HUES6 (cell line): ENCODE measurements at regions not wholly inside any gene's neighbourhood (a gene's known extent, or its start where the extent isn't known, plus 50 kb on each side); places are given as distances from the start of the nearest gene placed in this dataset.

Experiments used
- H3K27ac ChIP-seq: 2 replicates; pipeline ENCODE4 v1.7.0; 2013; ENCODE audit warnings: low read depth, mild to moderate bottlenecking, low read length, inconsistent platforms
- H3K27me3 ChIP-seq: 2 replicates; pipeline ENCODE4 v1.6.1; 2013; ENCODE audit warnings: low read length; ENCODE audit not compliant: control insufficient read depth, insufficient read depth
- H3K36me3 ChIP-seq: 2 replicates; pipeline ENCODE4 v1.6.1; 2013; ENCODE audit warnings: low read length; ENCODE audit not compliant: control insufficient read depth, insufficient read depth
- H3K4me1 ChIP-seq: 2 replicates; pipeline ENCODE4 v1.6.1; 2013; ENCODE audit warnings: low read length; ENCODE audit not compliant: control insufficient read depth, insufficient read depth
- H3K4me3 ChIP-seq: 2 replicates; pipeline ENCODE4 v1.5.1; 2013; ENCODE audit warnings: low read depth, low read length
- H3K9ac ChIP-seq: one replicate; pipeline ENCODE4 v1.6.1; 2013; ENCODE audit warnings: mild to moderate bottlenecking, low read length
- H3K9me3 ChIP-seq: 2 replicates; pipeline ENCODE4 v1.6.1; 2013; ENCODE audit warnings: low read depth, low read length; ENCODE audit not compliant: control insufficient read depth, insufficient read depth

DNA sequence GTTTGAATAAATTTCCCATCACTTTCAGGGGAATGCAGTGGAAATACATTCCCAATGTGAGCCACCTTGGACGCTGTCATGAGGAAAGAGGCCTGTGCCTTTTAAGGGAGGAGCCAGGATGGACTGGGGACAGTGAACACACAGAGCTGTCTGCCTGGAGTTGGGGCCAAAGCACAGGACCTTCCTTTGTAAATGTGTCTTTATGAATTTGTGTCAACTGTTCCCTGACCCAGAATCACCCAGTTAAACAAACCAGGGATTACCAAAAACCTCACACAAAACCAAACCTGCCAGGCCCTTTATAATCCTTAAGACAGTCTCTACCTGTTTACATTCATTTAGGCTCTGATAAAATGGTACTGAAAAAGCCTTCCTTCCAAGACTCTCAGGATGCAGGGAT is 513.7 kb downstream of the MAFB start:
- H3K9ac ChIP-seq = no peak overlapping the region
- peaks cover 16% of the 10 kb centered on the region for H3K4me1 ChIP-seq
- no peak overlapping the region for H3K4me3 ChIP-seq
- no peaks in the 10 kb centered on the region for H3K27me3 ChIP-seq
- no peak overlapping the region for H3K27ac ChIP-seq
- no peaks in the 10 kb centered on the region for H3K9me3 ChIP-seq
- no peaks in the 10 kb centered on the region for H3K36me3 ChIP-seq

DNA sequence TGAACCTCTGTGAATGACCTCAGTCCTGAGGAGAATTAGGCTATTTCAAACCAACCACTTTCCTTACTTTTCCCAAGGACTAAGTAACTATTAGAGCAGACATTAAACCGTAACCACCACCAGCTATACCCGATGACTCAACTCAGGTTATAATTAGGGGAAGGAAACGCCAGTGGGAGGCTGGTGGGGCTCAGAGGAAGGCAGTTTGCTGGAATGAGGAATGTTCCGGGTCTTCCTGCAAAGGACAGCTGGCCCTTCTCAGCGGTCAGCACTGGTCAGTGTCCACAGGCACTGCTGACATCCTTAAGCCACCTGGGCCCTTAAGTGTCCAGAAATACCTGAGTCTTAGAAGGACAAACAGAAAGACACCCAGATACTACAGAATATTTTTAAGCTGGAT is 515.2 kb downstream of the MAFB start:
- H3K4me1 ChIP-seq = peaks cover 16% of the 10 kb centered on the region
- no peaks in the 10 kb centered on the region for H3K36me3 ChIP-seq
- no peaks in the 10 kb centered on the region for H3K27me3 ChIP-seq
- no peak overlapping the region for H3K9ac ChIP-seq
- no peak overlapping the region for H3K27ac ChIP-seq
- no peaks in the 10 kb centered on the region for H3K9me3 ChIP-seq
- no peak overlapping the region for H3K4me3 ChIP-seq

DNA sequence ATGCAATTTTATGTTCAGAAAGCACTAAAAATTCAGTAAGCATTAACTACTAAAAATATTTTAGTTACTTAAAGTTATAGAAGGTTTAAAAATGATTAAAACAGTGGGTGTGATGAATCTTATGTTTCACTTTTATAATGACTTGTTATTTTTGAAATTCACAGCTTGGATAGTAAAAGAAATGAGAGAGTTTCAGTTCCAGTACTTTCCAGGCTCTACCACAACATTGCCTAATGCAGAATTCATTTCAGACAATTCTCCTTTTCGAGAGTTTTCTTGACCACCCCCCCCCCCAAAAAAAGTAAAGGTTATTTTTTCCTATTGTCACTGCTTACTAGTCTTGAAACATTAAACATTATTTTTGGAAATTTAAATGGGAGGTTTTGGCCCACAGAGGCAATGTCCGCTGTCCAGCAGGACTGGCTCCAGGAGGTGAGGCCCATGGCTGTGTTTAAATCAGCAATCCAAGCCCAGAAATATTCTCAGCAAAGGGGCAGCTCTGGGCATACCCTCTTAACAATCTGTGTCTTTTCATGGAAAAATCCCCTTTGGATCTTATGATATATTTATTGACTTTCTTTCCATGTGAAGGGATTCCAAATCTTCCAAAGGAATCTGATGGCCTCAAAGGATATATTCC is 519.9 kb downstream of the MAFB start:
- Histone ChIP-seq H3K9ac (no peak overlapping the region), H3K27me3 (no peaks in the 10 kb centered on the region), H3K4me3 (no peak overlapping the region), H3K9me3 (no peaks in the 10 kb centered on the region), H3K36me3 (no peaks in the 10 kb centered on the region), H3K4me1 (peaks cover 8% of the 10 kb centered on the region; the same call in 1 of the 2 replicates), H3K27ac (no peak overlapping the region)

DNA sequence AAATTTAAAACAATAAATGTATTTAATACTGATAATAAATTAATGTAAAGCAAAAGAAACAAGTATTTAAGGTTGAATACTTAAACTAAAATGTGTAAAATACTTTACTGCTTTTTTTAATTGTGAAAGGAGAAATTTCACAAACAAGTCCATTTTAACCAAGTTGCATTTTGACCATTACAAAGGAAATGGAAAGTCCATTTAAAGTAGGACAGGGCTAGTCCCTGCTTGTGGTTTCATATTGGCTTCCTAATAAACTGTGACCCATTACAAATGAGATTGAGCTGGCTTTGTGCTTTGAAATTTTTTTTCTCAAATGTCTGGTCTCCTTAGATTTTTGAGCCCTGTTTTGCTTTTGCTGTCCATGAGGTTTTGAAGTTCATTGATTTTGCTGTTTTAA is 527.6 kb downstream of the MAFB start:
- H3K9ac ChIP-seq = no peak overlapping the region
- no peaks in the 10 kb centered on the region for H3K27me3 ChIP-seq
- no peaks in the 10 kb centered on the region; the same call in 1 of the 2 replicates for H3K4me1 ChIP-seq
- H3K36me3 ChIP-seq = no peaks in the 10 kb centered on the region
- no peaks in the 10 kb centered on the region for H3K9me3 ChIP-seq
- H3K4me3 ChIP-seq = no peak overlapping the region
- H3K27ac ChIP-seq = no peak overlapping the region

DNA sequence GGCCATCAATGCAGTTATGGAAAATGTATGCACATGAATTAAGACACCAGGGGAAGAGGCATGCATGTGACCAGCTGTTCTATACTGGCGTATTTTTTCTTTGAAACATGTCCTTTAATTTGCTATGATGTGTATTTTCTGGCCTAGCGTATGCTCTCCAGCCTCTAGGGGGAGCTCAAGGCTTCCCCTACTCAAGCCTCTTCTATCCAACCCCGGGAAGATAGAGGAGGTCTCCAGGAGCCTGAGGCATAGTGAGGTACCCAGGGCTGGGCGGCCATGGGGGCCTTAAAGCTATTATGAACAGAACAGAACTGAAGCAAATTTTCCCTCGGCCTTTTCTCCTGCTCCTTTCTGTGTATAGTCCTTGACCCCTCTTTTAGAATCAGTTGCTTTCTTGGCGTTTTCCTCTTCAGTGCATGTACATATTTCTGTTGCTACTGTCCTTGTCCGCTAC is 528.9 kb downstream of the MAFB start:
- no peak overlapping the region for H3K27ac ChIP-seq
- no peak overlapping the region for H3K4me3 ChIP-seq
- no peaks in the 10 kb centered on the region; the same call in 1 of the 2 replicates for H3K4me1 ChIP-seq
- H3K27me3 ChIP-seq = no peaks in the 10 kb centered on the region
- no peaks in the 10 kb centered on the region for H3K36me3 ChIP-seq
- H3K9me3 ChIP-seq = no peaks in the 10 kb centered on the region
- no peak overlapping the region for H3K9ac ChIP-seq

DNA sequence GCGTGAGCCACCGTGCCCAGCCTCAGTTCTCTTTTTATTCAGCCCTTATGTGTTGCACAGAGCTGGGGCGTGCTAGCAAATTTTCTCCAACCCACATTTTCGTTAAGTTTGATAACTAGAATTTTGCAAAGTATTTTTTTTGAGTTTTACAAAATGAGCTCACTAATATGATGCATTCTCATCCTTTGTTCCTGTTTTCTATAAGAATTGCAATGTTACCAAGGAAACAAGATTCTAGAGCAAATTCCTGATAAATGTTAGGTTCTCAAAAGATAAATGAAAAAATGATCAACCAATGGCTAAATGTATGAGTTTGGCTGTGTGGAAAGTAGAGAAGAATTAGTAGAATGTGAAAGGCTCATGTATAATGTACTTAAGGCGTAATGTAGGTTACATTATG is 529.8 kb downstream of the MAFB start:
- Histone ChIP-seq H3K27ac (no peak overlapping the region), H3K9ac (no peak overlapping the region), H3K4me3 (no peak overlapping the region), H3K9me3 (no peaks in the 10 kb centered on the region), H3K36me3 (no peaks in the 10 kb centered on the region), H3K27me3 (no peaks in the 10 kb centered on the region), H3K4me1 (no peaks in the 10 kb centered on the region; the same call in 1 of the 2 replicates)

DNA sequence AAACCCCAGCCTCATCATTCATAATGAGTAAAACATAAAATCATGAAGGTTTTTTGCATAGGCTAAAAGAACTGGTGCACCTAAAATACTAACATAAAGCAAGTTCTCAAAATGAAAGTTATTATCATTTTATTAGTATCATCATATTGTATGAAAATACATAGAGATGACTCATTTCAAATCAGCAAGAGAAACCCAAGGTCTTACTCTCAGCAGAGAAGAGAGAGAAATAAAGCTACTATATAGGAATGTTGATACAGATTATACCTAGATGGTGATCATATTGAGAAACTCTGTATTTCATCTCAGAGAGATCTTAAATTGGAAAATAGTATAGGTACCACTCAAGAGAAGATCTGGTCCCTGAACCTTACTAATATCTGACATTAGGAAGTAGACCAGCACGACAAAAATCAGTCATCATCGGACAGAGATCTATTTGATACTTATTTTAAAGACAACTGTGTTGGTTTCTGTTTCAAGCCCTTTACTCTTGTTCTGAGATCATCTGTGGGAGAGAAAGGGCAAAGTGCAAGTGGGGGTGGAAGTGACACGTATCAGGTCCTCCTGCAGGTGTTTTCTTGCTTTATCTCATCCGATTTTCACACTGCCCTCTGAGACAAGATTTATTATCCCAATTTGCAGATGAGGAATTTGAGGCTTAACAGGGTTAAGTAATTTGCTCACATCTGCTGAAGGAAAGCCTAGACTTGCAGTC is 532.3 kb downstream of the MAFB start:
- no peak overlapping the region for H3K9ac ChIP-seq
- H3K36me3 ChIP-seq = no peaks in the 10 kb centered on the region
- no peaks in the 10 kb centered on the region for H3K27me3 ChIP-seq
- no peaks in the 10 kb centered on the region; the same call in 1 of the 2 replicates for H3K4me1 ChIP-seq
- H3K27ac ChIP-seq = no peak overlapping the region
- H3K4me3 ChIP-seq = no peak overlapping the region
- H3K9me3 ChIP-seq = no peaks in the 10 kb centered on the region

DNA sequence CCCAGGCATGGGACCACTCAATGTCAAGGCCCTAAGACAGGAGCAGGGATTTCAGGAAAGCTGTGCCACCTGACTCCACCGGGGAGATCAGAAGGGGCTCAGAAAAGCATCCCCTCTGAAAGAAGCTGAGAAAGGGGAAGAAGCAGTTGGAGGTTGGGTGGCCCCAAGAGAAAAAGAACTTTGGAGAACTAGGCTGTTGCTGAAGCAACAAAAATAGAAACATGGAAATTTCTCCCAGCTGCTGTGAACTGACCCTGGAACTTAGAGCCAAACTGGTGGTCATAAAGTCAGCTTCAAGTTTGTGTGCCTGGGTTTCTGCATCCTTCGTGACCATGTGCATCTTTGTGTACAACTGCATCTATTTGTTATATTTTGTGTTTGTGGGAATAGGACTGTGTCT is 534.5 kb downstream of the MAFB start:
- H3K4me1 ChIP-seq = no peaks in the 10 kb centered on the region
- H3K27ac ChIP-seq = no peak overlapping the region
- no peak overlapping the region for H3K9ac ChIP-seq

DNA sequence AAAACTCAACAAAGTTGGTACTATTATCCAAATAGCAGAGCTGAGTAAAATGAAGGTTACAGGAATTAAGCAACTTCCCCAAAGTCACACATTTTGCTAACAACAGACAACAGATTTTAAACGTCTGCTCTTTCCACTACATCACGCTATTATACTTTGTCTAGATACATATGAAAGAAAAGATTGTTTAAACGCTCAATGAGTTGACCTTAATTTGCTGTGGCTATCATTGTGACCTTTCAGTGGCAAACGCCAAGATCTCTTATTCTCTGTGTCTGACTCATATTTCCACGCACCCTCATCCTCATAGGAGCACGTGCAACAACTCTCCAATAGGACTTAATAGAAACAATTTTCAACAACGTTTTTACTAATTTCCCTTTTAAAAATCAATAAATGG is 540.1 kb downstream of the MAFB start:
- Histone ChIP-seq H3K9me3 (peaks cover 4% of the 10 kb centered on the region; the same call in 1 of the 2 replicates), H3K36me3 (no peaks in the 10 kb centered on the region), H3K27ac (no peak overlapping the region), H3K4me3 (no peak overlapping the region), H3K27me3 (no peaks in the 10 kb centered on the region), H3K4me1 (no peaks in the 10 kb centered on the region), H3K9ac (no peak overlapping the region)

More for the DNA sequence above, 534.5 kb downstream of the MAFB start:
- Histone ChIP-seq H3K36me3 (no peaks in the 10 kb centered on the region), H3K27me3 (no peaks in the 10 kb centered on the region), H3K9me3 (no peaks in the 10 kb centered on the region), H3K4me3 (no peak overlapping the region)

DNA sequence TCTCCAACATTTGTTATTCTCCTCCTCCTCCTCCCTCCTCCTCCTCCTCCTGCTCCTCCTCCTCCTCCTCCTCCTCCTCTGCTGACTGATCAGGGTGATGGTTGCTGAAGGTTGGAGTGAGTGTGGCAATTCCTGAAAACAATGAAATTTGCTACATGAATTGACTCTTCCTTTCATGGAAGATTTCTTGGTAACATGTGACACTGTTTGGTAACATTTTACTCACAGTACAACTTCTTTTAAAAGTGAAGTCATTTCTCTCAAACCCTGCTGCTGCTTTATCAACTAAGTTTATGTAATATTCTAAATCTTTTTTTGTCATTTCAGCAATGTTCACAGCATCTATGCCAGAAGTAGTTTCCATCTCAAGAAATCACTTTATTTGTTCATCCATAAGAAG is 543.0 kb downstream of the MAFB start:
- H3K9ac ChIP-seq = no peak overlapping the region
- no peaks in the 10 kb centered on the region for H3K27me3 ChIP-seq
- no peaks in the 10 kb centered on the region for H3K4me1 ChIP-seq
- peaks cover 4% of the 10 kb centered on the region; the same call in 1 of the 2 replicates for H3K9me3 ChIP-seq
- H3K4me3 ChIP-seq = no peak overlapping the region
- H3K36me3 ChIP-seq = no peaks in the 10 kb centered on the region
- H3K27ac ChIP-seq = no peak overlapping the region

DNA sequence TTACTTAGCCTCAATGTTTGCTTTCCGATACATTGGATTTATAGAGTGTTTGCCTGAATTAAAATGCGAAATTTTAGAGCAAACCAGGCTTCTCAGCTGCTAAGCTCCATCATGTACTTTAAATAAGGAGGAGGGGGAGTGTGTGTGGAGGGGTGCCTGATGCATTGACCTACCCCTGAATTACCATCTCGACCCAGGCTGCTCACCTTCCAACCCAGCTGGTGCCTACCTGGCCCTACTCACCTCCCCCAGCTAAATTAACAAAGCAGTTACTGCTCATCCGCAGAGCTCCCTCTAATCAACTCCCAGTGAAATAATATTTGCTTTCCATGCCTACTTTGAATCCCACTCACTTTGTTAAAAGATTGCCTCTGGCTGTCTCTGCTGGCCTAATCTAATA is 544.5 kb downstream of the MAFB start:
- Histone ChIP-seq H3K9me3 (peaks cover 4% of the 10 kb centered on the region; the same call in 1 of the 2 replicates), H3K27ac (no peak overlapping the region)

More for the DNA sequence above, 544.5 kb downstream of the MAFB start:
- Histone ChIP-seq H3K4me3 (no peak overlapping the region), H3K27me3 (no peaks in the 10 kb centered on the region), H3K36me3 (no peaks in the 10 kb centered on the region), H3K4me1 (no peaks in the 10 kb centered on the region), H3K9ac (no peak overlapping the region)
